DMS53 treated with DMSO at 0.1 percent for 48 hours (cell line): ENCODE measurements at regions not wholly inside any gene's neighbourhood (a gene's known extent, or its start where the extent isn't known, plus 50 kb on each side); places are given as distances from the start of the nearest gene placed in this dataset.
"Not testable (repeated sequence)": the region's sequence is repeated elsewhere in the genome, so short reads cannot be mapped to it uniquely, and the experiment has no call there.

Source experiments
- DNase-seq: peaks from one replicate; lab custom pipeline; 2025; ENCODE audit not compliant: unreplicated experiment; lab: John Stamatoyannopoulos, UW

GRCh38 chr6:16950825-16951495 is 150.9 kb upstream of the STMND1 start:
- DNase-seq = no peak

GRCh38 chr6:16950302-16950701 is 151.5 kb upstream of the STMND1 start:
- no peak for DNase-seq

GRCh38 chr6:16949716-16950115 is 152.1 kb upstream of the STMND1 start:
- DNase-seq = no peak

GRCh38 chr6:16948396-16948795 is 153.5 kb upstream of the STMND1 start:
- DNase-seq = no peak

GRCh38 chr6:16947375-16948015 is 154.4 kb upstream of the STMND1 start:
- peak; percentile 59 for DNase-seq

- no peak for DNase-seq
These were observed 157.3 kb upstream of the STMND1 start for GRCh38 chr6:16944596-16944995.

GRCh38 chr6:16939839-16940238 is 162.0 kb upstream of the STMND1 start:
- DNase-seq = no peak

- DNase-seq = no peak
These were observed 162.5 kb upstream of the STMND1 start for GRCh38 chr6:16939351-16939750.

GRCh38 chr6:16936893-16937292 is 165.0 kb upstream of the STMND1 start:
- DNase-seq = no peak

GRCh38 chr6:16933961-16934360 is 167.9 kb upstream of the STMND1 start:
- DNase-seq = no peak

- no peak for DNase-seq
These were observed 168.3 kb upstream of the STMND1 start for GRCh38 chr6:16933532-16933931.

GRCh38 chr6:16932920-16933319 is 168.9 kb upstream of the STMND1 start:
- DNase-seq = no peak

- not testable (repeated sequence) for DNase-seq
These were observed 169.8 kb upstream of the ATXN1 start for GRCh38 chr6:16931079-16931478.

GRCh38 chr6:16930432-16930831 is 169.2 kb upstream of the ATXN1 start:
- no peak for DNase-seq

- no peak for DNase-seq
These were observed 168.5 kb upstream of the ATXN1 start for GRCh38 chr6:16929809-16930208.

GRCh38 chr6:16928387-16928786 is 167.1 kb upstream of the ATXN1 start:
- no peak for DNase-seq

GRCh38 chr6:16927205-16927604 is 165.9 kb upstream of the ATXN1 start:
- DNase-seq = no peak

GRCh38 chr6:16925461-16925860 is 164.2 kb upstream of the ATXN1 start:
- DNase-seq = no peak

GRCh38 chr6:16922282-16922681 is 161.0 kb upstream of the ATXN1 start:
- DNase-seq = no peak

GRCh38 chr6:16921399-16922110 is 160.3 kb upstream of the ATXN1 start:
- no peak for DNase-seq

GRCh38 chr6:16918586-16918985 is 157.3 kb upstream of the ATXN1 start:
- DNase-seq = no peak

GRCh38 chr6:16914184-16914583 is 152.9 kb upstream of the ATXN1 start:
- DNase-seq = no peak
